Astrocyte (in vitro differentiated cells and primary cell): ENCODE measurements at regions not wholly inside any gene's neighbourhood (a gene's known extent, or its start where the extent isn't known, plus 50 kb on each side); places are given as distances from the start of the nearest gene placed in this dataset.

Experiments used
- DNase-seq: peaks from one replicate; pipeline ENCODE4 v3.0.0-alpha.2; 2010; ENCODE audit warnings: low read depth
- FAIRE-seq: peaks from 2 replicates; lab custom pipeline; 2011; peaks lifted over from hg19 to GRCh38; lab: Jason Lieb, UNC
- H2AFZ ChIP-seq: 2 replicates; pipeline ENCODE4 v1.6.0; 2012; ENCODE audit warnings: low read depth, low read length, inconsistent platforms
- H3K27ac ChIP-seq: 2 replicates; pipeline ENCODE4 v1.5.1; 2011; ENCODE audit warnings: low read depth, low read length, inconsistent platforms
- H3K27me3 ChIP-seq: 2 replicates; pipeline ENCODE4 v1.6.0; 2011; ENCODE audit warnings: low read length, inconsistent platforms; ENCODE audit not compliant: insufficient read depth
- H3K36me3 ChIP-seq: 2 replicates; pipeline ENCODE4 v1.5.1; 2011; ENCODE audit warnings: low read length, inconsistent platforms; ENCODE audit not compliant: insufficient read depth
- H3K4me1 ChIP-seq: 2 replicates; pipeline ENCODE4 v1.5.1; 2011; ENCODE audit warnings: low read length, inconsistent platforms; ENCODE audit not compliant: insufficient read depth
- H3K4me2 ChIP-seq: 2 replicates; pipeline ENCODE4 v1.6.0; 2012; ENCODE audit warnings: low read length, inconsistent platforms
- H3K4me3 ChIP-seq: 2 replicates; pipeline ENCODE4 v1.5.1; 2011; ENCODE audit warnings: low read depth, mild to moderate bottlenecking, low read length, inconsistent platforms; ENCODE audit not compliant: insufficient read depth
- H3K79me2 ChIP-seq: 2 replicates; pipeline ENCODE4 v1.6.0; 2012; ENCODE audit warnings: mild to moderate bottlenecking, low read length, inconsistent platforms; ENCODE audit not compliant: insufficient read depth
- H3K9ac ChIP-seq: 2 replicates; pipeline ENCODE4 v1.6.0; 2012; ENCODE audit warnings: mild to moderate bottlenecking, low read length, inconsistent platforms
- H3K9me3 ChIP-seq: 2 replicates; pipeline ENCODE4 v1.5.1; 2012; ENCODE audit warnings: low read depth, mild to moderate bottlenecking, low read length, inconsistent platforms; ENCODE audit not compliant: insufficient read depth
- H4K20me1 ChIP-seq: 2 replicates; pipeline ENCODE4 v1.6.0; 2012; ENCODE audit warnings: low read length, inconsistent platforms; ENCODE audit not compliant: insufficient read depth
- H3K27ac Mint-ChIP-seq: one replicate; pipeline ENCODE4 v1.8.0; 2021; ENCODE audit warnings: mild to moderate bottlenecking, mixed read lengths; ENCODE audit not compliant: unreplicated experiment
- H3K27me3 Mint-ChIP-seq: one replicate; pipeline ENCODE4 v1.8.0; 2021; ENCODE audit warnings: low read depth, mixed read lengths; ENCODE audit not compliant: unreplicated experiment
- H3K36me3 Mint-ChIP-seq: one replicate; pipeline ENCODE4 v1.8.0; 2021; ENCODE audit warnings: low read depth, mixed read lengths; ENCODE audit not compliant: unreplicated experiment
- H3K4me1 Mint-ChIP-seq: one replicate; pipeline ENCODE4 v1.8.0; 2021; ENCODE audit warnings: low read depth, mixed read lengths; ENCODE audit not compliant: unreplicated experiment
- H3K4me3 Mint-ChIP-seq: one replicate; pipeline ENCODE4 v1.8.0; 2021; ENCODE audit warnings: mild to moderate bottlenecking, moderate library complexity, mixed read lengths; ENCODE audit not compliant: unreplicated experiment
- H3K9me3 Mint-ChIP-seq: one replicate; pipeline ENCODE4 v1.8.0; 2021; ENCODE audit warnings: mild to moderate bottlenecking, mixed read lengths; ENCODE audit not compliant: unreplicated experiment
- CTCF ChIP-seq: IDR thresholded peaks from 2 replicates; pipeline ENCODE4 v1.5.1; 2011; ENCODE audit warnings: low read depth, mild to moderate bottlenecking, inconsistent platforms, low read length, moderate library complexity; ENCODE audit not compliant: insufficient read depth
- EZH2 ChIP-seq: IDR thresholded peaks from 2 replicates; pipeline ENCODE4 v1.6.1; 2012; ENCODE audit warnings: mild to moderate bottlenecking, low read length, inconsistent platforms; ENCODE audit not compliant: insufficient read depth

GRCh38 chr20:1801929-1802306, 93.3 kb upstream of the SIRPA start:
- TF ChIP-seq EZH2 (no peak), CTCF (no peak)
- H3K27ac ChIP-seq, result no peak overlapping the region
- H3K4me1 Mint-ChIP-seq, result peaks cover 14% of the 10 kb centered on the region
- H4K20me1 ChIP-seq, result no peaks in the 10 kb centered on the region
- H3K4me3 ChIP-seq, result peak overlapping the region; percentile 54
- H3K9me3 Mint-ChIP-seq, result no peaks in the 10 kb centered on the region
- no peak for FAIRE-seq
- H3K27me3 ChIP-seq, result no peaks in the 10 kb centered on the region
- H3K36me3 Mint-ChIP-seq, result no peaks in the 10 kb centered on the region
- H3K9me3 ChIP-seq, result no peaks in the 10 kb centered on the region
- peak overlapping the region; percentile 70 for H3K9ac ChIP-seq
- peaks cover 8% of the 10 kb centered on the region for H3K4me1 ChIP-seq
- peak overlapping the region; percentile 79 for H3K4me3 Mint-ChIP-seq
- H3K4me2 ChIP-seq, result peak overlapping the region; percentile 91
- H3K79me2 ChIP-seq, result no peaks in the 10 kb centered on the region
- no peak overlapping the region for H3K27ac Mint-ChIP-seq
- H3K36me3 ChIP-seq, result no peaks in the 10 kb centered on the region
- peak overlapping the region; percentile 71 for H2AFZ ChIP-seq
- DNase-seq, result no peak
- no peaks in the 10 kb centered on the region for H3K27me3 Mint-ChIP-seq

GRCh38 chr20:1801225-1801928, 93.8 kb upstream of the SIRPA start:
- no peak for DNase-seq
- Mint-ChIP-seq H3K9me3 (no peaks in the 10 kb centered on the region), H3K27ac (peak overlapping the region; percentile 67), H3K4me3 (no peak overlapping the region), H3K36me3 (no peaks in the 10 kb centered on the region), H3K4me1 (peaks cover 11% of the 10 kb centered on the region), H3K27me3 (no peaks in the 10 kb centered on the region)
- no peak overlapping the region for H3K27ac ChIP-seq
- H3K4me1 ChIP-seq, result peaks cover 8% of the 10 kb centered on the region
- H4K20me1 ChIP-seq, result no peaks in the 10 kb centered on the region
- FAIRE-seq, result no peak
- no peaks in the 10 kb centered on the region for H3K79me2 ChIP-seq
- no peaks in the 10 kb centered on the region for H3K36me3 ChIP-seq
- H3K4me3 ChIP-seq, result no peak overlapping the region
- no peak for TF ChIP-seq EZH2
- no peak overlapping the region for H3K9ac ChIP-seq
- H3K9me3 ChIP-seq, result no peaks in the 10 kb centered on the region
- no peaks in the 10 kb centered on the region for H3K27me3 ChIP-seq
- no peak overlapping the region for H3K4me2 ChIP-seq
- no peak overlapping the region for H2AFZ ChIP-seq

GRCh38 chr20:1800777-1801176, 94.4 kb upstream of the SIRPA start:
- Histone ChIP-seq H2AFZ (no peak overlapping the region), H3K36me3 (no peaks in the 10 kb centered on the region), H3K27me3 (peaks cover under 1% of the 10 kb centered on the region), H3K4me1 (peaks cover 8% of the 10 kb centered on the region), H3K4me2 (no peak overlapping the region), H3K4me3 (no peak overlapping the region), H3K27ac (no peak overlapping the region), H3K9me3 (no peaks in the 10 kb centered on the region), H3K79me2 (no peaks in the 10 kb centered on the region), H4K20me1 (no peaks in the 10 kb centered on the region), H3K9ac (no peak overlapping the region)
- H3K27me3 Mint-ChIP-seq, result no peaks in the 10 kb centered on the region
- no peak overlapping the region for H3K27ac Mint-ChIP-seq
- no peaks in the 10 kb centered on the region for H3K9me3 Mint-ChIP-seq
- H3K36me3 Mint-ChIP-seq, result no peaks in the 10 kb centered on the region
- FAIRE-seq (no peak), DNase-seq (peak; percentile 36)
- peaks cover 11% of the 10 kb centered on the region for H3K4me1 Mint-ChIP-seq
- no peak overlapping the region for H3K4me3 Mint-ChIP-seq
- no peak for TF ChIP-seq EZH2
- TF ChIP-seq CTCF, result peak; percentile 48
